ENCODE measurements at regions not wholly inside any gene's neighbourhood (a gene's known extent, or its start where the extent isn't known, plus 50 kb on each side); places are given as distances from the start of the nearest gene placed in this dataset.

- POLR2A ChIA-PET, result no interaction called here
- no peak for TF ChIP-seq GATA2 (IDR thresholded peaks at IDR 0.05; ENCODE audit: insufficient read depth, insufficient read length, low read depth, low read length)
- TF ChIP-seq EZH2 (IDR thresholded peaks at IDR 0.05; ENCODE audit: borderline replicate concordance, low read depth, low read length, severe bottlenecking), result no peak
- no peak for TF ChIP-seq POLR2AphosphoS5 (IDR thresholded peaks at IDR 0.05; ENCODE audit: insufficient read depth, low read depth, low read length)
- TF ChIP-seq POLR2A (IDR thresholded peaks at IDR 0.05; ENCODE audit: low read depth, low read length), result no peak
- no peak for TF ChIP-seq MAX (IDR thresholded peaks at IDR 0.05; ENCODE audit: insufficient read depth, insufficient read length)
- no peak for TF ChIP-seq JUN (IDR thresholded peaks at IDR 0.05; ENCODE audit: borderline replicate concordance, insufficient read depth, insufficient read length, low read depth)
- no peak for TF ChIP-seq FOS (IDR thresholded peaks at IDR 0.05; ENCODE audit: borderline replicate concordance, insufficient read depth, low read length)
- TF ChIP-seq CTCF (IDR thresholded peaks at IDR 0.05; ENCODE audit: extremely low read depth in 1 of 2, insufficient read depth in 1 of 2, low read depth in 1 of 2, low read length in 2 of 2), result no peak
- no peak for TF ChIP-seq MYC (IDR thresholded peaks at IDR 0.05; ENCODE audit: low read depth, low read length)
- Histone ChIP-seq H3K4me2 (ENCODE audit: insufficient read depth, low read length) (no peak overlapping the region), H3K79me2 (ENCODE audit: control insufficient read depth, insufficient read depth, low read length) (no peaks in the 10 kb centered on the region), H4K20me1 (replicated peaks; ENCODE audit: control insufficient read depth, extremely low read depth, insufficient read depth, low read length) (no peaks in the 10 kb centered on the region), H3K4me3 (replicated peaks in 1 of 3; ENCODE audit: insufficient read depth in 1 of 3, low read depth in 1 of 3, low read length in 3 of 3) (no peak overlapping the region), H2AFZ (ENCODE audit: low read depth, low read length) (no peak overlapping the region), H3K27ac (ENCODE audit: insufficient read depth, low read depth, low read length) (no peak overlapping the region), H3K9me3 (replicated peaks; ENCODE audit: control insufficient read depth, insufficient read depth, low read length) (no peaks in the 10 kb centered on the region), H3K9me1 (replicated peaks; ENCODE audit: control insufficient read depth, extremely low read depth, insufficient read depth, low read length) (no peaks in the 10 kb centered on the region), H3K27me3 (ENCODE audit: control insufficient read depth in 2 of 2, insufficient read depth in 2 of 2, low read length in 2 of 2) (no peaks in the 10 kb centered on the region), H3K36me3 (ENCODE audit: control insufficient read depth in 2 of 2, extremely low read depth in 1 of 2, insufficient read depth in 2 of 2, low read length in 2 of 2) (no peaks in the 10 kb centered on the region), H3K4me1 (ENCODE audit: control insufficient read depth, extremely low read depth, insufficient read depth, low read length) (peaks cover 64% of the 10 kb centered on the region), H3K9ac (replicated peaks; ENCODE audit: extremely low read depth, insufficient read depth, low read length) (no peak overlapping the region)
- CTCF ChIA-PET, result no interaction called here
- DNase-seq (ENCODE audit: low read depth, low spot score) (no peak), FAIRE-seq (no peak)
- intact Hi-C loops (cut with micrococcal nuclease) (loop anchor here (5.0 to 10.0 kb wide), 3 partner anchors 612 to 957 kb away; no protein-coding TSS in a partner anchor), dilution Hi-C loops (cut with MboI; ENCODE audit: extremely low pct_ligation_motif_present, low sequenced_read_pairs) (no loop called here)
- BruUV-seq (replicated peaks), result no TSS peak
Measured at GRCh38 chr4:124943938-124944337, 231.4 kb upstream of the ANKRD50 start.
